ELR (cell line): ENCODE measurements at regions not wholly inside any gene's neighbourhood (a gene's known extent, or its start where the extent isn't known, plus 50 kb on each side); places are given as distances from the start of the nearest gene placed in this dataset.
A peak's percentile ranks its signal among the peaks of the same experiment; 100 is the strongest.
"Not testable (repeated sequence)": the region's sequence is repeated elsewhere in the genome, so short reads cannot be mapped to it uniquely, and the experiment has no call there.

ENCODE experiments used
- DNase-seq: peaks from one replicate; pipeline ENCODE4 v3.0.0-alpha.2; 2015; ENCODE audit warnings: low read depth

GRCh38 chr2:195537811-195538210 is 119.2 kb upstream of the SLC39A10 start:
- DNase-seq, result no peak

- no peak for DNase-seq
These were observed 120.1 kb upstream of the SLC39A10 start for GRCh38 chr2:195536906-195537305.

- DNase-seq, result no peak
These were observed 121.0 kb upstream of the SLC39A10 start for GRCh38 chr2:195535911-195536522.

GRCh38 chr2:195534971-195535370 is 122.1 kb upstream of the SLC39A10 start:
- no peak for DNase-seq

- DNase-seq, result peak; percentile 89
These were observed 123.0 kb upstream of the SLC39A10 start for GRCh38 chr2:195533771-195534642.

GRCh38 chr2:195532628-195533271 is 124.3 kb upstream of the SLC39A10 start:
- DNase-seq, result peak; percentile 53

GRCh38 chr2:195532255-195532627 is 124.8 kb upstream of the SLC39A10 start:
- DNase-seq, result no peak

GRCh38 chr2:195531754-195532153 is 125.3 kb upstream of the SLC39A10 start:
- no peak for DNase-seq

GRCh38 chr2:195523242-195523641 is 133.8 kb upstream of the SLC39A10 start:
- DNase-seq, result not testable (repeated sequence)

- DNase-seq, result no peak
These were observed 135.4 kb upstream of the SLC39A10 start for GRCh38 chr2:195521589-195521988.

- DNase-seq, result peak; percentile 92
These were observed 136.3 kb upstream of the SLC39A10 start for GRCh38 chr2:195520671-195521155.

GRCh38 chr2:195515551-195515950 is 141.5 kb upstream of the SLC39A10 start:
- DNase-seq, result no peak

- no peak for DNase-seq
These were observed 142.7 kb upstream of the SLC39A10 start for GRCh38 chr2:195514365-195514764.

- no peak for DNase-seq
These were observed 143.9 kb upstream of the SLC39A10 start for GRCh38 chr2:195513119-195513518.

GRCh38 chr2:195509551-195509950 is 147.5 kb upstream of the SLC39A10 start:
- DNase-seq, result no peak

GRCh38 chr2:195508139-195508455 is 148.9 kb upstream of the SLC39A10 start:
- no peak for DNase-seq

- no peak for DNase-seq
These were observed 149.4 kb upstream of the SLC39A10 start for GRCh38 chr2:195507447-195508138.

GRCh38 chr2:195505701-195506100 is 151.3 kb upstream of the SLC39A10 start:
- no peak for DNase-seq

- no peak for DNase-seq
These were observed 153.8 kb upstream of the SLC39A10 start for GRCh38 chr2:195503208-195503607.

- no peak for DNase-seq
These were observed 155.3 kb upstream of the SLC39A10 start for GRCh38 chr2:195501746-195502145.

GRCh38 chr2:195500879-195501278 is 156.1 kb upstream of the SLC39A10 start:
- DNase-seq, result no peak

- peak; percentile 42 for DNase-seq
These were observed 158.1 kb upstream of the SLC39A10 start for GRCh38 chr2:195498839-195499490.
